ENCODE measurements at regions not wholly inside any gene's neighbourhood (a gene's known extent, or its start where the extent isn't known, plus 50 kb on each side); places are given as distances from the start of the nearest gene placed in this dataset.
"Not testable (repeated sequence)": the region's sequence is repeated elsewhere in the genome, so short reads cannot be mapped to it uniquely, and the experiment has no call there.

DNA sequence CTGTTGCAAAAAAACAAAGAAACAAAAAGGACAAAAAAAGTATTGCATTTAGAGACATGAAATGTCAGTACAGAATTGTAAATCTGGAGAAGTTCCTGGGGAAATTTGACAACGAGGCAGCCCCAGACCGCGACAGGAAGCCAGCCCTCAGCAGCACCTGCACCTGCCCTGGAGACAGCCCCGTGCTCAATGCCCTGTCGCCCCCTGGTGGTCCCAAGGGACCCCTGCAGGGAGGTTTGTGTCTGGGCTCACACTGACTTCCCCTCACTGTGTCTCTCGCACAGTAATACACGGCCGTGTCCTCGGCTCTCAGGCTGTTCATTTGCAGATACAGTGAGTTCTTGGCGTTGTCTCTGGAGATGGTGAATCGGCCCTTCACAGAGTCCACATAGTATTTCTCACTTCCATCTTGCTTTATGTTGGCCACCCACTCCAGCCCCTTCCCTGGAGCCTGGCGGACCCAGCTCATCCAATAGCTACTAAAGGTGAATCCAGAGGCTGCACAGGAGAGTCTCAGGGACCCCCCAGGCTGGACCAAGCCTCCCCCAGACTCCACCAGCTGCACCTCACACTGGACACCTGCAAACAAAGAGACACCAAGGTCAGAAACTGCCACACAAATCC lies 535.6 kb downstream of the TMEM121 start:
- peak; percentile 80 for DNase-seq (ENCODE audit: low spot score)

DNA sequence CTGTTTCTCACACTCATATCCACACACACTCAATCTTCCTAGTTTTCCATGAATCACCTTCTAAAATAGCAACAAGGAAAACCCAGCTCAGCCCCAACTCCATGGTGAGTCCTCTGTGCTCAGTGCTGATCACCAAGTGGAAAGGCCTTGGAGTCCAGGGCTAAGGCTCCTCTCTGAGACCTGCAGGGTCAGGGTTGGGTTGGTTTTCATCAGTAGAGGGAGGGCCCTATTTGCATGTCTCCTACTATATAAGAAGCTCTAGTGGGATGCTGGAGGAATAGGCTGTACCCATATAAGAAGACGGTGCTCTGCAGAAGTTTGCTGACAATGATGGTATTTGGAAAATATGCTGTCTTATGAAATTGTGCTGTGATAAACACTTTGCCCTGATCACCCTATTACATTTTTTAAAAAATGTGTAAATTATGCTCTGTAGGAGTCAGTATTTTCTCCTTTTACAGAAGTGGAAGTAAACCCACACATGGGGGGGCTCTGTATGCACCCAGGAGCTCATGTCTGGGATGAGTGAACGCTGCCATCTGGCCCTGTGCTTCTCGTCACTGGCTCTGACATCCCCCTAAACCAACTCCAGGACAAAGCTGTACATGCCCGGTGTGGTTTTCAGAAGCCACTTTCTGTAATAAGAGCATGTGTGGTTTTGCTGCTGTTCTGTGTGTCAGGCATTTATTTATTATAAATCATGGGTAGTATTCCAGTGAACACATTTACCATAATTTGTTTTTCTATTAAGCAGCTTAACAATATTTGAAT lies 536.3 kb downstream of the TMEM121 start:
- DNase-seq (ENCODE audit: low spot score), result peak; percentile 12

DNA sequence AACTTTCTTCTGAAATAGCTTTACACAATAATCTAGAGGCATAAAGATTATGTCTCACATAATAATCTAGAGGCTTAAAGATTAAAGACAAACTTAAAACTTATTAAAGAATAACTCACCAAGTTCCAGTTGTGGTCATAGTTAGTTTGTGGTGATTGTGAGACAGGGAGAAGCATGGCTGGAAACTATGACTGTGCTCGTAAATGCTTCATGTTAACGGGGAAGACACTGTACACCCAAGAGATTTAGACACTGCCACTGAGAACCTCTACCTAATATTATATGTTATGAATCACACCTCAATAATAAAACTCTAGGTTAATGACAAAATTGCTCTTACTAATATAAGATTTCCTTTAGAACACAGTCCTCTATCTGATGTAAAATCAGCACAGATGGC lies 541.6 kb downstream of the TMEM121 start:
- peak; percentile 0 for DNase-seq (ENCODE audit: low spot score)

DNA sequence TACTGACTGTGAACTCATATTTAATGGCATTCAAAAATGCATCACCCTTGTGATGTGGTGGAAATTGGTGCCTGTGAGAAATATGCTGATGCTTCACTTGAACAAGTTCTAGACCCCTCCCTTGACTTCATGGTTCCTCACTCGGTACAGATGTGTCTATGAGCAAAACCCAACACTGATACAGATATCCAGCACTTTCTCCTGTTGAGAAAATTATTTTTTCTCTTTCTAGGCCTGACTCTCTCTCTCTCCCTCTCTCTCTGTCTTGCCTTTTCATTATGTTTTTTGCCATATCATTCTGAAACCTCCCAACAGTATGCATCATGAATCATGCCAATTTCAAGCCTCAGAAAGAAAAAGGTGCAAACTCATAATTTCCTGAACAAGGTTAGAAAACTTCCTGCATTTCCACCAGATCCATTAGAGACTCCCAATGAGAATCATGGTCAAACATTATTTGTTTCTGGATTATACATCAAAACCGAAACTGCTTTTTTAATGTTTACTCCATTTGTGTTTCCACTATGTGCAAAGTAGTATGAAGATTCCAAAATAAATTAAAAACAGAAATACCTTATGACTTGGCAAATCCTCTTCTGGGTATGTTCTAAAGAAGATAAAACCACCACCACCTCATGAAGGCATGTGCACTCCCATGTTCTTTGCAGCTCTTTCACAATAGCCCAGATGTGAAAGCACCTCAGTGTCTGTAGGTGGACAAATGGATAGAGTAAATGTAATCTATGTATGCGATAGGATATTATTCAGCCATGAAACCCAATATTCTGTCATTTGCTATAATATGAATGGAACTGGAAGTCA lies 543.6 kb downstream of the TMEM121 start:
- DNase-seq (ENCODE audit: low spot score), result peak; percentile 0

DNA sequence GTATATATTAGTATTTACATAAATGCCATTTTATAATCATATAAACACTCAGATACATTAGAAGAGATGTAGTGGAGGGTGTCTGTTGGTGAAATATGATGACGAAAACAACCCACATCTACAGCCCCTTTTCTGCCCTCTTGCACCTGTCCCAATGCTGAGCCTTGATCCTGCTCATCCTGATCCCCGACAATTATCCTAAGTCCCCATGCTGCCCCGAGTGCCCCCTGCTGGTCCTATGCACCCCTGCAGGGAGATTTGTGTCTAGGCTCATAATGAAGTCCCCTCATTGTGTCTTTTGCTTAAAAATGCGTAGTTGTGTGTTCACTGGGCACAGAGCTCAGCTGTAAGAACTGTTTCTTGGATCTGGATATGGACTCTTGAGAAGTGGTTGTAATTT lies 554.5 kb downstream of the TMEM121 start:
- DNase-seq (ENCODE audit: low spot score), result no peak

DNA sequence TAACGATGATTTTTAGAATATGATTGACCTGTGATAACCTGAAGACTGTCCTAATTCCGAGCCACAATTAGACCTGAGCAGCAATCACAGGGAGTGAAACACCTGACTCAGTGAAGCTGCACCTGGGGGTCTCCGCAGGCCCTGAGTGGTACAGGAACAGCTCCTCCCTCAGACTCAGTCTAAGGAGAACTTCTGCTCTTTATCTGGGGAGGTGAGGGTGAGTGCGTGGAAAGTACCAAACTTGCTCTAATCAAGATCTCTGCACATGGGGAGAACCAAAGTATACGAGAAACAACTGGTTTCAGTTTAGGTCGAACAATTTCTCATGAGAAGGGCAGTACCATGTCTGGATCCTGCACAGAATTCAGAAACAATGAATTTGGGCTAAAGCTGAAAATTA lies 555.3 kb downstream of the TMEM121 start:
- not testable (repeated sequence) for DNase-seq (ENCODE audit: low spot score)

DNA sequence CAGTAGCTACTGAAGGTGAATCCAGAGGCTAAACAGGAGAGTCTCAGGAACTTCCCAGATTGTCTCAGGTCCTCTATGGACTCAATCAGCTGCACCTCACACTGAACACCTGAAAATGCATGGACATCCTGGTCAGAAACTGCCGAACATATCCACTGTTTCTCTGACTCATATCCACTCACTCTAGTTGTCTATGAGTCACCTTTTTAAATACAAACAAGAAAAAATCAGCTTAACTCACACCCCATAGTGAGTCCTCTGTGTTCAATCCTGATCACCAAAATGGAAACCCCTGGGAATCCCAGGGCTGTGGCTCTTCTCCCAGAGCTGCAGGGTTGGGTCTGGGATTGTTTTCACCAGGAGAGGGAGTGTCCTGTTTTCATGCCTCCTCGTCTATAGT lies 556.7 kb downstream of the TMEM121 start:
- DNase-seq (ENCODE audit: low spot score), result no peak

DNA sequence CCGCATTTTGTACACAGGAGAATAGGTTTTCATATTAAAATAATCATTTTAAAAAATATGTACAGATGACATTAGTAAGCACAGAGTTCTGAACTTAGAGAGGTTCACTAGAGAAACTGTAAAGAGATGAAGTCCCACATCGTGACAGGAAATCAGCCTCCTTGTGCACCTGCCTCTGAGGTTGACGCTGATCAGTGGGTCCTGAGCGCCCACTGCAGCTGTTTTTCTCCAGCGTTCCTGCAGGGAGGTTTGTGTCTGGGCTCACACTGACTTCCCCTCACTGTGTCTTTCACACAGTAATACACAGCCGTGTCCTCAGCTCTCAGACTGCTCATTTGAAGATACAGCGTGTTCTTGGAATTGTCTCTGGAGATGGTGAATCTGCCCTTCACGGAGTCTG lies 561.5 kb downstream of the TMEM121 start:
- no peak for DNase-seq (ENCODE audit: low spot score)

DNA sequence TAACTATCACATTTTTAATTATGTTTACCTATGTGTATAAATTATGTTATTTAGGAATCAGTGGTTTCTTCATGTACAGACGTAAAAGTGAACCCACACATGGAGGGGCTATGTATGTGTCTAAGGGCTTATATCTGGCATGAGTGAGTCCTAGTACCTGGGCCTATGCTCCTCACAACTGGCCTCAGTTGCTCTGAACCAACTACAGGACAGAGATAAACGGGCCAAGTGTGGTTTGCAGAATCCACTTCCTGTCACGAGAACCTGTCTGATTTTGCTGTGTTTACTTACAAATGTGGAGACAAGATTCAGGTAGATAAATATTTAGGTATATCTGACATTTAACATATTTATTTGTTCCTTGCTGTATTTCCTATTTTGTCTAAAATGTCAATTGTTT lies 562.5 kb downstream of the TMEM121 start:
- not testable (repeated sequence) for DNase-seq (ENCODE audit: low spot score)

DNA sequence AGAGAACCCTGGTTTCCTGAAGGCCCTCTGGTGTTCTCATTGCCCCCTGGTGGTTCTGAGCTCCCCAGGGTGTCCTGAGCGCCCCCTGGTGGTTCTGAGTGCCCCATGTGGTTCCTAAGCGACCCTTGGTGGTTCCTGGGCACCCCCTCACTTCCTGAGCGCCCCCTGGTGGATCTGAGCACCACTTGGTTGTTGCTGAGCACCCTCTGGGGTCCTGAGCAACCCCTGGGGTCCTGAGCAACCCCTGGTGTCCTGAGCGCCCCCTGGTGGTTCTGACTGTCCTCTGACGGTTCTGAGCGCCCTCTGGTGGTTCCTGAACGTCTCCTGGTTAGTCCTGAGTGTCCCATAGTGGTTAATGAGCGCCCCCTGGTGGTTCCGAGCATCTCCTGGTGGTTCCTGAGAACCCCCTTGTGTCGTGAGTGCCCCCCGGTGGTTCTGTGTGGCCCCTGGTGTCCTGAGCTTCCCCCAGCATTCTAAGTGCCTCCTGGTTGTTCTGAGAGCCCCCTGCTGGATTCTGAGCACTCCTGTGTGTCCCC lies 568.3 kb downstream of the TMEM121 start:
- no peak for DNase-seq (ENCODE audit: low spot score)

DNA sequence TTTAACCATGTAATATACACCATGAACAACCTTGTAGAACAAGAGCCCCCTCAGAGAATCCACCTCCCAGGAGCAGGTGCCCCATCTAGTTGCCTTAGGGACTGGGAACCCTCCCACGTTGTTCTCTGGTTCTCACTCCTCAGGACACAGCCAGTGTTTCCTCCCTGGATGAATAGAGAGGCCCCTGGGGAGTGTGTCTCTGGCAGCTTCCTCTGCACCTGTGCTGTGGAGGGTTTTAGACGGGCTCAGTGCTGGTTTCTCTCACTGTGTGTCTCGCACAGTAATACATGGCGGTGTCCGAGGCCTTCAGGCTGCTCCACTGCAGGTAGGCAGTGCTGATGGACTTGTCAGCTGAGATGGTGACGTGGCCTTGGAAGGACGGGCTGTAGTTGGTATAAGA lies 581.3 kb downstream of the TMEM121 start:
- DNase-seq (ENCODE audit: low spot score), result no peak

DNA sequence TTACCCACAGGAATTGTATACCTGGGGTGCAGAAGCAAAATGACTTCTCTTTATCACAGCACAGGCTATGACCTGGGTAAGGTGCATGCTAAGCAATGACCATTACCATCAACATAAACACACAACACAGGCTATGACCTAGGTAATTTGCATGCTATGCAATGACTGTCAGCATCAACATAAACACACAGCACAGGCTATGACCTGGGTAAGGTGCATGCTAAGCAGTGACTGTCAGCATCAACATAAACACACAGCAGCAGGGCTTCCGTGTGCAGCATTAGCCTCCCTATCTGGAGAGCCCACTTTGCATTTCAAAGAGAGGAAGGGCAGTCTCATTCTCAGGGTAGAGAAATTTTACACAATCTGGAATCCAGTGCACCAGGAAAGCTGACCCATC lies 583.0 kb downstream of the TMEM121 start:
- no peak for DNase-seq (ENCODE audit: low spot score)

DNA sequence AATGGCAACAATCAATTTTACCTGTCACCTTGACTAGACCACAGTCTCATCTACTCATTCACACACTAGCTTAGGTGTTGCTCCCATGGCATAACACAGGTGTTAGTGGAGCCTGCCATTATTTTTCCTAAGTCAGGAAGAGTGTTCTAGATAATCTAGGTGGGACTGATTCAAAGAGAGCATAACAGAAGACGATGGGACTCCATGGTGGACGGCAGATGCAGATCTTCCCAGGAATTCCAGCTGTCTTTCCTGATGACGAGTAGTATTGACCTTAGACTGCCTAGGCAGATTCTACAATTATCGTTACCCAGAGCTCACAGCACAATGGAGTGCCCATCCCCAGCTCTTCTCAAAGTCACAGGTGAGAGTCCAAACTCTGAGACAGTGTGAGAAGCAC lies 589.0 kb downstream of the TMEM121 start:
- no peak for DNase-seq (ENCODE audit: low spot score)

DNA sequence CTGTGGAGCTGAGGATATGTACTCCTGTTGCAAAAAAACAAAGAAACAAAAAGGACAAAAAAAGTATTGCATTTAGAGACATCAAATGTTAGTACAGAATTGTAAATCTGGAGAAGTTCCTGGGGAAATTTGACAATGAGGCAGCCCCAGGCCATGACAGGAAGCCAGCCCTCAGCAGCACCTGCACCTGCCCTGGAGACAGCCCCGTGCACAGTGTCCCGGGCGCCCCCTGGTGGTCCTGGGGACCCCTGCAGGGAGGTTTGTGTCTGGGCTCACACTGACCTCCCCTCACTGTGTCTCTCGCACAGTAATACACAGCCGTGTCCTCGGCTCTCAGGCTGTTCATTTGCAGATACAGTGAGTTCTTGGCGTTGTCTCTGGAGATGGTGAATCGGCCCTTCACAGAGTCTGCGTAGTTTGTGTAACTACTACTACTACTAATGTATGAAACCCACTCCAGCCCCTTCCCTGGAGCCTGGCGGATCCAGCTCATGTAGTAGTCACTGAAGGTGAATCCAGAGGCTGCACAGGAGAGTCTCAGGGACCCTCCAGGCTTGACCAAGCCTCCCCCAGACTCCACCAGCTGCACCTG lies 590.1 kb downstream of the TMEM121 start:
- DNase-seq (ENCODE audit: low spot score), result not testable (repeated sequence)

DNA sequence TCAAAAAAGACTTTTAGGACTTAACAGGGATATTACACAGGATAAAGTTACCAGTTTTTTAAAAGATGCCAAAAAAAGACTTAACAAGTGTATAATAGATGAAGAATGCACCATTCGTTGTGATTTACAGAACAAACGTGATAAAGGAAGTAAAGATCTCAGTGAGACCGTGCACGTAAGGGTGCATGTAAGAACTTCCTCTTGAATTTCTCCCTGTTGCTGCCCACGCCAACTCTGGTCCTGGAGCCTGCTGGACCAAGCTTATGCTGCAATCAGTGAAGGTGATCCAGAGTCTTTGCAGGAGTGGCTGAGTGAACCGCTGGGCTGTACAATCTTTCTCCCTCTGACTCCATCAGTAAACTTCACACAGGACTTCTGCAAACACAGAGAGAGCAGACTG lies 593.7 kb downstream of the TMEM121 start:
- DNase-seq (ENCODE audit: low spot score), result peak; percentile 13

DNA sequence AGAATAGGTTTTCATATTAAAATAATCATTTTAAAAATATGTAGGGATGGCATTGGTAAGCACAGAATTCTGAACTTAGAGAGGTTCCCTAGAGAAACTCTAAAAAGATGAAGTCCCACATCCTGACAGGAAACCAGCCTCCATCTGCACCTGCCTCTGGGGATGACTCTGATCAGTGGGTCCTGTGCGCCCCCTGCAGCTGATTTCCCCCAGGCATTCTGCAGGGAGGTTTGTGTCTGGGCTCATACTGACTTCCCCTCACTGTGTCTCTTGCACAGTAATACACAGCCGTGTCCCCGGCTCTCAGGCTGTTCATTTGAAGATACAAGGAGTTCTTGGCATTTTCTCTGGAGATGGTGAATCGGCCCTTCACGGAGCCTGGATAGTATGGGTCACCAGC lies 602.9 kb downstream of the TMEM121 start:
- DNase-seq (ENCODE audit: low spot score), result peak; percentile 51

DNA sequence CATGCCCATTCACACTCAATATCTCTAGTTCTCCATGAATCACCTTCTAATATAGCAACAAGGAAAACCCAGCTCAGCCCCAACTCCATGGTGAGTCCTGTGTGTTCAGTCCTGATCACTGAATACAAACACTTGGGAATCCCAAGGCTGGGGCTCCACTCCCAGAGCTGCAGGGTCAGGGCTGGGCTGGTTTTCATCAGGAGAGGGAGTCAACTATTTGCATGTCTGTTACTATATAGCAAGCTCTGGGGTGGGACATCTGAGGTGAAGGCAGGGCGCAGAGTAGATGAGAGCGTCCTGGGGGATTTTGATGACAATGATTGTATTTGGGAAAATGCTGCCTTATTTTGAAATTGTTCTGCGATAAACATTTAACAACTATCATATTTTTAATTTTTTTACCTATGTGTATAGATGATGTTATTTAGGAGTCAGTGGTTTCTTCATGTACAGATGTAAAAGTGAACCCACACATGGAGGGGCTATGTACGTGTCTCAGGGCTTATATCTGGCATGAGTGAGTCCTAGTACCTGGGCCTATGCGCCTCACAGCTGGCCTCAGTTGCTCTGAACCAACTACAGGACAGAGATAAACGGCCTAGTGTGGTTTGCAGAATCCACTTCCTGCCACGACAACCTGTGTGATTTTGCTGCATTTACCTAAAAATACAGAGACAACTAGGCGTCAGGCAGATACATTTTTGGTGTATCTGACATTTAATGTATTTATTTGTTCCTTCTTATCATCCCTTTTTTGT lies 603.7 kb downstream of the TMEM121 start:
- not testable (repeated sequence) for DNase-seq (ENCODE audit: low spot score)

DNA sequence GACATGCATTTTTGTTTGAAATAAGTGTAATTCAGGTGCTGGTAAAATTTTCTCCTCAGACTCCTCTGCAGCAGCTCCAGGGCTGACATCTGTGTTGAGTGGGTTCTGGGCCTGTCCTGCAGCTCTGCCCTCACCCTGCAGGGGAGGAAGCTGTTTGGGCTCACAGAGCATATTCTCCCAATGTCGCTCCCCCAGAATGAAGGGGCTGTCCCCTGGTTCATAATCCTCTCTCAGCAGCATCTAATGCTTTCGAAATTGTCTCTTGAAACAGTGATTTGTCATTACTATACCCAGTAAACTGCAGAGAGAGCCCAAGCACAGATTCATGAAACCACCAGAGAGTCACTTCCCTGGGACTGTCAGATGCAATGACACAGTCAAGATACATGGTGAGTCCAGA lies 606.7 kb downstream of the TMEM121 start:
- not testable (repeated sequence) for DNase-seq (ENCODE audit: low spot score)

DNA sequence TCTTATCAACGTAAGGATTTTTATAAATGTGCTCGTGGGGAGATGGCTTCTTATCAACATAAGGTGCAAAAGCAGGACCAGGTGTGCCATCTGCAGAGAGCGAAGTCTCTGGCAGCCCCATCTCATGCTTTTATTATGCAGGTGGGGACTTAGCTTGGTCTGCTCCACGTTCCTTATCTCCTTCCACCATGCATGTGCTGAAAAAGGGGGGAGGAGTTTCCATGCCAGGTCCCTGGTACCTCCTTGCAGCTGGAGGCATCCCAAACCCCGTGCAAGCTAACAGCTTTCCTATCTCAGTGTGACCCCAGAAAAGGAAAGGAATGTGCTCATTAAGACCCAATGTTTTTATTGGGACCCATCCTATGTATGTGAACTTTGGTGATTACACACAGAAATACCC lies 608.5 kb downstream of the TMEM121 start:
- DNase-seq (ENCODE audit: low spot score), result no peak

DNA sequence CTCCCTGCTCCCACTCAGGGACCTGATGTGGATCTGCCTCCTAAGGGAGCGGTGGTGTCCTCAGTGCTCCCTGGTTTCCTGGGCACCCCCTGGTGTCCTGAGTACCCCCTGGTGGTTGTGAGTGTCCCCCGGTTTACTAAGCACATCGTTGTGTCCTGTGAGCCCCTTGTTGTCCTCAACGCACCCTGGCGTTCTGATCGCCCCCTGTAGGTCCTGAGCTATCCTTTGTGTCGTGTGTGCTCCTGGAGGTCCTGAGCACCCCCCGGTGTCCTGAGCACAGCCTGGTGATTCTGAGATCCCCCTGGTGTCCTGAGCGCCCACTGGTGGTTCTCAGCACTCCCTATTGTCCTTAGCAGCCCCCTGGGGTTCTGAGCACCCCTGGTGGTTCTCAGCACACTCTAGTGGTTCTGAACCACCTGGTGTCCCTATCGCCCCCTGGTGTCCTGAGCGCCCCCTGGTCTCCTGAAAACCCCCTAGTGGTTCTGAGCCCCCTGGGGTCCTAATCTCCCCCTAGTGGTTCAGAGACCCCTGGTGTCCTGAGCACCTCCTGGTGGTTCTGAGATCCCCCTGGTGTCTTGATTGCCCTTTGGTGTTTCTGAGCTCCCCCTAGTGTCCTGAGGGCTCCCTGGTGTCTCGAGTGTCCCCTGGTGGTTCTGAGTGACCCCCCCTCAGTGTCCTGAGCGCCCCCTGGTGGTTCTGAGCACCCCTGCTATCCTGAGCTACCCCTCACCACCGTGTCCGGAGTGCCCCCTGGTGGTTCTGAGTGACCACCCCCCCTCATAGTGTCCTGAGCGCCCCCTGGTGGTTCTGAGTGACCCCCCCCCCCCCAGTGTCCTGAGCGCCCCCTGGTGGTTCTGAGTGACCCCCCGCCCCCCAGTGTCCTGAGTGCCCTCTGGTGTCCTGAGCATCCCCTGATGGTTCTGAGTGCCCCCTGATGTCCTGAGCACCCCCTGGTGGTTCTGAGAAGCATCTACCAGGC lies 615.1 kb downstream of the TMEM121 start:
- DNase-seq (ENCODE audit: low spot score), result peak; percentile 78
